Anterior cingulate cortex (tissue), 58 donors: ENCODE measurements at regions not wholly inside any gene's neighbourhood (a gene's known extent, or its start where the extent isn't known, plus 50 kb on each side); places are given as distances from the start of the nearest gene placed in this dataset.

Experiments used
- DNase-seq, 58 donors: peaks; one replicate each; lab custom pipeline; 2025; lab: John Stamatoyannopoulos, UW

DNA sequence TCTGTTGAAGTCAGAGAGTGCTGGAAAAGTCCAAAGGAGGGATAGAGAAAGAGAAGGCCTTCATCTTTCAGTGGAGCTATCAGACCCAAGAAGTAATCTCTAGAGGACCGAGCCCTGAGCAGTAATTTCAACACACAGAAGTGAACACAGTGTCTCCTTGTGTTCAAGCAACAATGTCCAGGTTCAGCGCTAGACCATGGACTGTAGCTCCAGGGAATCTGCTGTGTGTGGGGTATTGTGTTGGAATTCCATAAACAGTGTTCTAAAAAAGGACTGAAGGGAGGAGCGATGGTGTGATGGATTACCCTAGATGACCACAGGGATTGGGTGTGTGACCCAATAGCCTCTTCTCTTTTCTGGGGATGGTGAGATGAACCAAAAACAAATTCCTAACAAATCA, 165.9 kb downstream of the BLID start:
- no peak for DNase-seq

DNA sequence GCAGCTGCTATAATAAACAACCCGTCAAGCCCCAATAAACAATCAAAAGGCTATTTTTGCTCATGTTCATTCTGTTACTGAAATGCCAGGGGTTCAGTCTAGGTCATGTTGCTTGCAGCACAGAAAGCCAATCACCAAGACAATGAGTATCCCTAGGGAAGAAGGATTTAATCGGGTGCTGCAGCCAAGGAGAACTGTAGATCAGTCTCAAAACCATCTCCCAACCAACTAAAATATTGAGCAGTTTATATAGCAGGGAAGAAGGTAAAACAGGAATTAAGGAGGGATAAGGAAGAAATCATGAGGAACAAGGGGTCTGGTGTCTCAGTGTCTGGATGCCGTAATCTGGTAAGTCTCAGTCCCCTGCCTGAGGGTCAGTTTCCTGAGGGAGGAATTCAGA, 169.5 kb downstream of the BLID start:
- DNase-seq, result no peak

DNA sequence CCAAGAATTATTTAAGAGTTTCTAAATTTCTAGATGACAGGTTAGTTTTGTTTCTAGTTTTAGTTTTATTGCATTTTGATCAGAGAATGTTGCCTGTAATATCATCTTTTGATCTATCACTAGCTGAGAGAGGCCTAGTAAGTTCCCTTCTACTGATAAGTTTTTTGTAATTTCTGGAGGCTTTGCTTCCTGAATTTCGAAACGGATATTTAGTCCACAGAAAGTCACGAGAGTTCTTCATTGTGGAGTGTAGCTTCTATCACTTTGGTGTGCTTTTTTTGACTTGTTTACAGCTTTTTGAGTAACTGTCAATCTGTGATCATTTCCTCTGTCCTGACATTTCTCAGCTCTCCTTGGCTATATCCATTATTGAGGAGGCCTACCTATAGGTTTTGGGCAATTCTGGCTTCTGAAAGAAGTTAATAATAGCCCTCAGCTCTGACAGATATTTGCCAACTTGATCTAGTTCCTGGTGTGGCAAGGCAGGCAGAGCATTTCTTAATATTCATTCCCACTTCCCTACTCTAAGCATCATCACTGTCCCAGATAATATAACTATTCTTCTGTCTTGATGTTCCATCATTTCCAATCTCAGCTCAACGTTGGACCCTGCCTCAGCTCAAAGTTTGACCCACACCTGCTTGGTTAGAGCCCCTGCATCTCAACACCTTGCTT, 171.3 kb downstream of the BLID start:
- no peak for DNase-seq

DNA sequence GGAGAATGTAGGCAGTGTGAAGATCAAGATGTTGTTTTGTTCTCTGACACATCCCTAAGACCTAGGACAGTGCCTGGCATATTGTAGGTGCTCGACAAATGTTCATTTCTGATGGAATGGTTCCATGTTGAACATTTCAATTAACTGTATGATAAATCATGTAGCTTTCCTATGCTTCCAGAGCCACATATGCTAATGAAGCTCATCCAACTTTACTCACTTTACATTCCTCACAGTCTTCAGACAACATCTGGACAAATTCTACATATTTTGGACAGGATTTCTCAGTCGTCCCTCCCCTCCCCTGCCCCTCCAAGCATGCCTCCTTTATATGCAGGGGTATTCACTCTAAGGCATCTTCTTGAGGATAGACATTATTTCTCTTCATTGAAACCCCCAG, 177.9 kb downstream of the BLID start:
- DNase-seq, result no peak

DNA sequence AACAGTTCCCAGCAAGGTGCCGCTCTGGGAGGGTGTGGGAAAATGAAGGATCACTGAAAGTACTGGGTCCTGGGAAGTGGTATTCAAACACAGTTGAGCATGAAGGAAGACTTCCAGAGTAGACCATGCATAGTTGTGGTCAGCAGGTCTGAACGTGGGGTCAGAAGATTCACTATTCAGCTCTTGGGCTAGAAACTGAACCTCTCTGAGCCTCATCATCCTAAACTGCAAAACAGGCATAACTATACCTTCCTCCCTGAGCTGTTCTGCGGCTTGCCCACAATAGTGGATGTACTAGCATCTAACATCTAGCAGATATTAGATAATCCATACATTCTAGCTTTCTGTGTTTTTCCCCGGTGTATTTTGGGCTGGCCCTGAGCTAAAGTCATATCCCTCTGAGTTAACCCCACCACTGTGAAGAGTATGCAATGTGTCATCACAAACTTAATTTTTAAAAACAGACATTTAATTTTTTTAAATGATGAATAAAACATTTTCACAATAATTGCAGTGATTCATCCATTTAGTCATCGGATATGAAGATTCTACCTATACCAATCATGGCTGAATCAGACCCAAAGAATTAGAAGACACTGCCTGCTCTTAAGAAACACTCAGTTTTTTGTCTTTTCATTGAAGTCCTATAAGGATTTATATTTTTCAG, 179.1 kb downstream of the BLID start:
- no peak for DNase-seq

DNA sequence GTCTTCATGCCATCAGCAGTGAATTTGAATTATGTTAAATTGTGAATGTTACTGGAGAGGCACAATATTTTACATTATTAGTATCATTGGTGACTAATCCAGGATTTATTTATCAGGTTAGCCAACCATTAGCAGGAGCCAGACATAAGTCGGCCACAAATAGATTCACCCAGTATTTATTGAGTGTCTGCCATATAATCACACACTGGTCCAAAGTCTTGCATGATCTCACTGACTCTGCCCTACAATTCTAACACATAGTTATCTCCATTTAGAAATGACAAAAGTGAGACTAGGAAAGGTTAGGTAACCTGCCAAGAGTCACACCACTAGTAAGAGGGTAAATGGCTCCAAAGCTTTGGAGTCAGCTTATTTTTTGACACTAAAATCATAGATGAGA, 179.6 kb downstream of the BLID start:
- DNase-seq, result no peak

DNA sequence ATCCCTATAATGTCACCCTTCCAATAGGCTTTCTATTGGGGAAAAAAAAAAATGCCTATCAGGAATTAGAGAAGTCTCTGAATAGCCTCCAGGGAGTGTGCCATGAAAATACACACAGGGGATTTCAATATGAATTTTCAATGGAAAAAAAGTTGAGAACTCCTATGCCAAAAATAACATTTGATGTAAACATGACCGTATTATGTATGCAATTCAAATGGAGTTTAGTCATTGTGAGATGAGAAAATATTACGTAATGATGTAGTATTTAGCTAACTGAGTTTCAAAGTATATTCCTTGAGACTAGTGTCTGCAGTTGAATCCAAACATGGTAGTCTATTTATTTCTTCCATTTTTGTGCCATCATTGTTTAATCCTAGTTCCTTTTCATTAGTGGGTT, 182.3 kb downstream of the BLID start:
- no peak for DNase-seq

DNA sequence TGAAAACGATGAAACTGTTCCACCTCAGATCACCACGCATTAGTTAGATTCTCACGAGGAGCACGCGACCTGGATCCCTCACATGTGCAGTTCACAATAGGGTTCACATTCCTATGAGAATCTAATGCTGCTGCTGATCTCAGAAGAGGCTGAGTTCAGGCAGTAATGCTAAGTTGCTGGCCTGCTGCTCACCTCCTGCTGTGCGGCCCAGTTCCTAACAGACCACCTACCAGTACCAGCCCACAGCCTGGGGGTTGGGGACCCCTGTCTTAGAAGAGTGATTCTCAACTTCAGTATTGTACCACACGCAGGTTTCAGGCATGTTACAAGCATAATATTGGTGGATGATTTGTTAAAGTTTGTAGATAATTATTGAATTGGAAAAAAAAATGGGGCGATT, 182.7 kb downstream of the BLID start:
- no peak for DNase-seq

DNA sequence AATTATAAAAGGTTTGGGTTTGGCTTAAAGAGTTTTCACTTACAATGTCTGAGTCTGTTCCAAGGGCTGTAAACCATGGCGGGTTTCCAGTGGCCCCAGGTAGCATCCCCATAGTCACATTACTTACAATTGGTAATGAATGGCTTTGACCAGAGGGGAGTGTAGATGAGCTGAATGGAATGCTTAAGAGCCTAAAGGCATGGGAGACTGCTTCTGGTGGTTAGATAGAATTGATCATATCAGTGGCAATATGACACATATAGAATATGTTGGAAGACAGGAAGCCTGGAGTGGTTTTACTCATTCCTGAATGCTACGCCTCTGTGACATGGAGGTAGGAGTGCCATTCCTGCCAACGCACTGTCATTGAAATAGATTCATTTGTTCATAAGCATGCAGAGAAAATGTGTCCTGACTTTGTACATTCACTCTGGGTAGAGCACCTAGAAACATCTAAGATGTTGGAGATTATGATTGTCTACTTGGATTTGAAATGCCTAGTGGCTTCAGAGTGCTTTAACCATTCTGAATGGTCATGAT, 183.3 kb downstream of the BLID start:
- no peak for DNase-seq

DNA sequence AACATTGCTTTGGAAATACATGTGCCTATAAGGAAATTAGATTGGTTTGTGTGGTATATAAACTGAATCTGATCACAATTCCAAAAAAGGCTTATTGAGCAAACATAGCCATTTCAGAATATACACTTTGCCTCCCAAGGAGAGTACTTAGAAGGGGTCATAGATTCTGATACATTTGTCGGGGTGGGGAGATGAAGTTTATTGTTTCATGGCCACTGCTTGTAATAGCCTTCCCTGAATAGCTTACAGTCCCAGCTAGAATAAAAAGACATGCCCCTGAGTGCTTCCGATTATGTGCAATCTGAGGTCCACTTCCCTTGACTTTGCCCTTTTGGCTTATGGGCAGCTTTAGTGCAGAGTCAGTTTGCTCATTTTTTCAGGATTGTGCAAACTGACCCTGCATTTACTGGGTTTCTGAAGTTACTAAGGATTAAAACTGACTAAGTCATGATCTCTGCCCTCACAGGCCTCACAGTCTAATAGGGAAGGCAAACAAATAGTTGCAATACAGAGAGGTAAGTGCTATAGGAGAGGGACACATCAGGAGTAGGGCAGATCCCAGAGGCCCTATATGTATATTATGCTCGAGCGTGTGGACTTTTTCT, 184.2 kb downstream of the BLID start:
- DNase-seq, result no peak

DNA sequence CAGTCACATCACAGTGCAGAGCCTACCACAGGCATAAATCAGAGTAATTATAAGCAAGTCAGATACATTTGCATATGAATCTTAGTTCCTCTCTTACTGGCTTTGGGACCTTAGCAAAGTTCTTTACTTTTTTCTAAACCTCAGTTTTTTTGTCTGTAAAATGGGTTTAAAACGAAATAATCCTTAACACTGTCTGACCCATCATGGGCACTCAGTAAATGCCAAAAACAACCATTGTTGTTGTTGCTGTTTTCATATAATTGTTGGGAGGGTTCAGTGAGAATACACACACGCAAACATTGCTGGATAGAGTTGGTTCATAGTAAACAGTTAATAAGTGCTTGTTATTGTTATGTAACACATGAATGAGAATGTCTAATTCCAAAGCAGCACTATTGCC, 184.9 kb downstream of the BLID start:
- DNase-seq, result no peak

DNA sequence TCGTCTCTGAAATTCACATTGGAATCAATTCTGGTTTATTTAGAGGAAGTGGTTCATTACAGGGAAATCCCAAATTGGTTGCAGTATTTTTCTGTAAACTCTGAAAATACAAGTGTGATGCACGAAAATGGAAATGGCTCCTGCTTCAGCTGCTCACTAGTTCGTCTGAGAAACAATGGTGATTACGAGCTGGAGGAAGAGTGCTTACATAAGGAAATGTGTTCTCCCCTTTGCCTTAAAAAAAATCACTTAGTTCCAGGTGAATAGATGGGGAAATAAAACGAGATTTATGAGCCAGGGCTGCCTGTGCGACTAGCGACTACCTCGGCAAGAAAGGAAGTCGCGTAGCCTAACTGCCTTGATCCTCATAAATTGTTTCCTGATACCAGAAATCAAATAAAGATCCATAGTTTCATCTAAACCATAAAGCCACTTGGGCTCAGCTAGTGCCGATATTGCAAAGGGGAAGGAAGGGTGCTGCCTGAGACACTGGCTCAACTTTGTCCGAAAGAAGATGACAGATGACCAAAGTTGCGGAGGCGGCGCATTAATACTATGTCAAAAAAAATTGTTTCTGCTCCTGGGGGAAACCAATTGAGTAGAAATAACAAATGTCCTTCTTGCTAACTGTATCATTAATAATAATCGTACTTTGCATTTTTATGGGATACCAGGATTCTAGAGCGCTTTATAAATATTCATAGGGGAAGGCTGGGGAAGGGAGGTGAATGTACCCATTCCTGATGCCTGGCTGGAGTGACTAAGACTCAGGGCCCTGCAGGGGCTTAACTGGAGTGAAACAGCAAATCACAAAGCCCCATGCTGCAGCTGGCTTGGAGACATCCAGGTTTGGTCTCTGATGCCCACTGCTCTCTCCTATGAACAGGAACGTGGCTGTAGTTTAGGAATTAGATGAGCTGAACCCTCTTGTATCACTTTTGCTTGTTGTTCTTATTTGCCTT, 185.7 kb downstream of the BLID start:
- peak in 14 of 58 donors; percentile 3 to 34 (median 16) for DNase-seq

DNA sequence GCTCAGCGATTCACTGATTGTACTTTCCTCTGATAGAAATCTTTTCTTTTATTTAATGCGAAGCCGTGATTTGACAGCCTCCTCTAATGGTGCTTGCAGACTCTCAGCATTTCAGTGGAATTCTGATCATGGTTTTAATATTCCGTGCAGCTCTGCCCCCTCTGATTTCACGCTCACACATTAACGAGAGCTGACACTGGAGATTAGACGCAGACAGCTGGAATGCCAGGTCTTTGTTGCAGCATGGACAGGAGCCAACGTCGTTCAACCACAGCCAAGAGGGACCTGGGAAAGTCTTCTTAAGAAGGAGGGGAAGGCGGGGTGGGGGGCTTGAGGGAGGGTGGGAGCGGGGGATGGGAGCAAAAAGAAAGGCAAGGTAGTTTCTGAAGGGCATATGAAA, 186.4 kb downstream of the BLID start:
- DNase-seq, result peak in 51 of 58 donors; percentile 6 to 79 (median 40)

DNA sequence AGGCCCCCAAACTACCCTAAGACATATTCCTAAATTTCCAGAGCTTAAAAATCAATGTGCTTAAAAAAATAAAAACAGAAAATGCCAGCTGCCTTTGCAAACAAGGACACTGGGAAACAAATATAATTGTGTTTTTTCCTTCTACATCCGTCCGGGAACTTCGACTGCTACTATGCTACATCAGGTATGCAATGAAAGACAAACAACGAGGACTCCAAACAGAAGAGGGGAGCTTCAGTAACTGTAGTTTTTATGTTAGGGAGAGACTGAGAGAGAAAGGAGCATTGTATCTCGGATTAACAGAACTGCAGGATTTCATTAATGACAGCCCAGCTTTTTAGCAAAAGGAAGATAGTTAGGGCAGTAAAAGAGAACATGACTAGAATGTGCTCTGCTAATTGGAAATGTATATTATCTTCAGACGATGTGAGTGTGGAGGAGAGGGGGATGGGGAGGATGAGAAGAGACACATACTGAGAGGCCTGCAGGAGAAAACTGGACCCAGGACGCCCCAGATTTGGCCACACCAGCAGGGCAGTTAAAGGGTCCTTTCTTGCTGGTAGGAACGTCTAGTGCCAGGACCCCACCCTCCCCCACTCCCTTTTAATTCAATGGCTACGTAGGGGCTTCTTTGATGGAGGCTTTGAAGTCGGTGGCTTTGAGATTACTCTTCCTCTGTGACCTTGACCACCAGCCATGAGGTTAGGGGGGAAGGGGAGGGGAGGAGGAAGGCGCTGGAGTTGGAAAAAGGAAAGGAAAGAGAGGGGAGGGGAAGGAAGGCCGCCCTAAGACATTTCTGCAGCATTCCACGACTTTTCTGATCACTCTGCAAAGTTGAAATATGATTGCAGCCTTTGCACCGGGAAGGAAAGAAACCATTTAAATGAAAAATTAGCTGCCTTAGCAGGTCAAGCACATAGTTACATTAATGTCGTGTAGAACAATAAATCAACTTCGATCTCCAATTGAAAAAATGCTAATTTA, 187.1 kb downstream of the BLID start:
- DNase-seq, result peak in 11 of 58 donors; percentile 4 to 60 (median 12)

DNA sequence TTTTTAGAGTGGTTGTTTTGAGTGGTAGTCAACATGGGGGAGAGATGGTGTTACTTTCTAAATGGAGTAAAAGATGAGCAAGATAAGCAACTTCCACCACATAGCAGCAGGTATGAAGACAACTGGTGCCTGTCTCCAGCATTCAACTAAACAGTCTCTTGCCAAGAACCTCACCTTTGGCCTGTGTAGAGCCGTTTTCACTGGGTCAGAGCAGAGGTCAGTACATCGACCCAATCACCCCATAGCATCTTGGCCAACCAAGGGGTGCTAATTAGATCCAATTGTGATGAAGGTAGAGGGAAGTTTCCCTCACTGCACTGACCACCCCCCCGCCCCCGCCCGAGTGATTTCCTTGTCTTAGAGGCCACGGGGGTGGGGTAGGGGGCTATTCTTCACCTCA, 188.2 kb downstream of the BLID start:
- no peak for DNase-seq

DNA sequence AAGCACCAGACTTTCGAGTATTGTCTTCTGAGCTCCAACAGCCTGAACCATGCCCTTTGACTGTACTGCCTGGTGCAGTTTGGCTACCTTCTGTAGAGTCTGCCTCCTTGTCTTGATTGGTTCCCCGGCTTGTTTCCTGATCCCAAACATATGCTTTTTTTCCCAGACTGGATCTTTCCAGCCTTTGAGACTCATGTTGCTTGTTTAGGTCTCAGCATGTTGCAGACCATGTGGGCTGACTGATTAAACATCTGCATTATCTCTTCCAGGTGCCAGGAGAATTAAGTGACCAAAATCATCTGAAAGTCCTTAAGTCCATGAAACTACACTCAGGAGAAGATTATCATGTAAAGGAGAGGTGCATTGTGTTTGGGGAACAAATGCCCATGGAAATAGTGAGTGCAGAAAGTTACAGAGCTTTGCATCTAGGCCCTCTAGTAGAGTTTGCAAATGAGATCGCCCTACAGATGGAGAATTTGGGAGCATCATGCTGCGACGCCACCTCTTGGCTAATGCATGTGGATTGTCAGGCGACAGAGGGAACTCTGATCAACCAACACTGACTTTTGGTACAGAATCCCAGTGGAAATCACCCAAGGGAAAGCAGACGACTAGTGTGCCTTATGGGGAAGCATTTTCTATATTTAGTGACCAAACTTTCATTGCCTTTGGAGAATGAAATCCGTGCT, 188.8 kb downstream of the BLID start:
- DNase-seq, result no peak

DNA sequence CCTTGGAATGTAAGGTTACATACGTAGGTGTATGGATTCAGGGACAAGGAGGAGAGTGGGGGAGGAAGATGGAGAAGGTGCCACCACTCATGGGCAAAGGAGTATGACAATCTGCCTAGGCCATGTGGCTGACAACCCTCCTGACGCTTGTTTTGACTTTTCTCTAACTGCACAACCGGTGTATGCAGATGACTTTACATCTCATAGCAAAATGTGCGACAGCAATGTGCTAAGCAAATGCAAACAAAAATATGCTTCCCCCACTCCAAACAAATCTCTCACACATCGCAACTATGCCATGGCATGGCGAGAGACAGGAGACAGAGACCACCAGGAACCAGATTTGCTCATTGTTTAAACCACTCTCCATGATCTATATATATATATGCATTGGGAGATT, 191.8 kb downstream of the BLID start:
- no peak for DNase-seq

DNA sequence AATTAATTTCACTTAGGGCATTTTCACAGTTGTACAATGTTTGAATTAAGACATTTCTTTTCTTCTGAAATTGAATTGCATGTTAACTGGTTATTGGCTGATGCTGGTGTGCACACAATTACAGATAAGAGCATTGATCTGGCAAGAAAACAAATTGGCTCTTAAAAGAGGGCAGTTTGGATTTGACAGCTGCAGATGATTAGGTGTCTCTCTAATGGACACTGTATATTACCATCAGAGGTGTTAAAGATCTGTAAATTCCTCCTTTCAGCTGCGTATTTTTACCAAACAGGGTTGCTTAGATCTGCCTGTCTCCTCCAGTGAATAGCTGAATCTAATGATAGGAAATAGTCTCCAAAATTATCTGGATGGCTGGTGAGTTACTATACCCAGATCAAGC, 198.5 kb downstream of the BLID start:
- DNase-seq, result no peak
